HFF-Myc (cell line): ENCODE measurements at regions not wholly inside any gene's neighbourhood (a gene's known extent, or its start where the extent isn't known, plus 50 kb on each side); places are given as distances from the start of the nearest gene placed in this dataset.

Source experiments
- DNase-seq: peaks from one replicate; pipeline ENCODE4 v3.0.0-alpha.2; 2011; ENCODE audit warnings: low read depth; ENCODE audit errors: extremely low read depth
- H3K4me3 ChIP-seq: replicated peaks from 2 replicates; pipeline ENCODE4 v1.5.1; 2011; ENCODE audit warnings: low read depth, mild to moderate bottlenecking, control low read depth, low read length
- CTCF ChIP-seq: IDR thresholded peaks from 2 replicates; pipeline ENCODE4 v1.5.1; 2012; ENCODE audit warnings: mild to moderate bottlenecking, low read depth, low read length, control low read depth; ENCODE audit errors: missing control alignments

DNA sequence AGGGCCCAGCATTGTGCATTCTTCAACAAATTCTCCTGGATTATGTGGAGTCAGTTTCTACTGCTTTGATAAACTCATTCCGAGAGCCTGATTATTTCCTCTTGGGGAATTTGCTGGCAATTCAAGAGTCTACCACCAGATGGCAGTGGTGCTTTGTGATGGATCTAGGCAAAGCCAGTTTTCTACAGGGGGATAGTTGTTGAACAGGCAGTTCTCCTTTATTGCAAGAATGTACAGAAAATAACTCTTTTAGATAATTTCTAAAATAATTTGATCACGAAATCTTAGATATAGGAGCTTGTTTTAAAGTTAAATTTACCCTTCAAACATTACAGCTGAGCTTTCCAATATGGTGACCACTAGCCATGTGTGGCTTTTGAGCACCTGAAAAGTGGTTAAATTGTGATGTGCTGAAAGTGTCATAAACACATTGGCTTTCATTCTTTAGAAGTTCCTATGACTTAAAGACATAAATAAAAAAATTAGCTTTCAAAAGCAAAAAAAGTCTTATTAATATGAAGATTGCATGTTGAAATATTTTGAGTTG, 66.7 kb upstream of the HAAO start:
- DNase-seq = peak; percentile 83
- peak; percentile 87 for TF ChIP-seq CTCF
- no peak overlapping the region for H3K4me3 ChIP-seq

DNA sequence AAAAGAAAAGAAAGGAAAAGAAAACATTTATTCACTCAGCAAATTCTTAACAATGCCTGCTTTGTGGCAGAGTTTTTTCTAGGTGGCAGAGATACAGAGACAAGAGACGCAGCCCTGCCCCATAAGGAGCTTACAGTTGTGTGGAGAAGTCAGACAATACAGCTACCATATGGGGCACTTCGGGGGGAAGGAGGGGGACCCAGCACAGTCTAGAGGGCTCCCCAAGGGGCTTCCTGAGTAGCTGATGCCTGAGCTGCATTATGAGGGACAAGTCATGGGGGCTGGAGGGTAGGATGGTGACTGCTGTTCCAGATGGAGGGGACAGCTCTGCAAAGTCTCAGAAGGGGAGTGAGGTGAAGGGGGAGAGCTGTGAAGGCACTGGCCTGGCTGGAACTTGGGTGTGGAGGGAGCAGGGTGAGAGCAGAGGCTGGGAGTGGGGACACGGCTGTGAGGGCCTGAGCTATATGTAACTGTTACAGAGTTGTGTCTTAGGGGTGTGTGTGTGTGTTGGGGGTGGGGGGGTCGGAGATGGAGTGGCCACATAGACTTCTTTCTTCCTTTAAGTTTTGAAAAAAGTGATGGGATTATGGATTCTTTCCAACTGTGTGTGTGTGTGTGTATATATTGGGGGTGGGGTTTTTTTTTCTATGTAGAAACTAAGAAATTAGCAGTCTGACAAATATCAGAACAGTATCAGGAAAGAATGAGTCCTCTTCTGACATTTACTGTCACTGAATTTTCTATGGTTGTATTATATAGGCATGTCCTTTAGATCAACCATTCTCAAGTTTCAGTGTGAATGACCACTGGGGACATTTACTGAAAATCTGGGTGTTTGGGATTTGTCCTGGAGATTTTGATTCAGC, 66.0 kb upstream of the HAAO start:
- no peak for DNase-seq
- no peak for TF ChIP-seq CTCF
- H3K4me3 ChIP-seq = no peak overlapping the region

DNA sequence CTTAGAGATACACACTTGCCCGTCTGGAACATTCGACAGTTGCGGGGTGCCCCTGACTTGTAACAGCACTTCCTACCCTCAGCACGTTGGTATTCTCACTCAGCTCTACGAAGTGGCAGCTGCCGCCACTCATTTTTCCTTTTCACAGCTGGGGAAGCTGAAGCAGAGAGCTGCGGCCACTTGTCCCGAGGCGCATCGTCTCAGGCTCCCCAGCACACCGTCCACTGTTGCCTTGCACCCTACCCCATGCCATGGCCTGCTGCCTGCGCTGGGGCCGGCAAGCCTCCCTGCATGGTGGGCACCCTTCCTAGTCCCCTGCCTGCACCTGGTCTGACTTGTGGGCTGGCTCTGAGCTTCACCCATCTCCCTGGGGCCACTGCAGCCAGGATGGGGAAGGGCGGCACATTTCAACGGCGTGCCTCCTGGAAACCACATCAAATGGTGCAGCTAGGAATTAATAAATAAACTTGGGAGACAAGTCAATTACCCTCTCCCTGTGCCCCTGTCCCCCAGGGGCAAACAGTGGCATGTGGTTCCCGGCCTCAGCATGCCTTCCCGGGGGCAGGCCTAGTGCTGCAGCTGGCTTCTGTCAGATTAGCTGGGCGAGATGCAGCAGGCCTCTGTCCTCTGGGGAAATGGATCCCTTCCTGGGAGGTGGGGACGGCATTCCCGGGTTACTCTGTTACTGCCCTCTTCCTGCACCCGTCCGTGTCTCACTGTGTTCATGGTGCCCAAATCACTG, 64.7 kb upstream of the HAAO start:
- TF ChIP-seq CTCF = no peak
- H3K4me3 ChIP-seq = no peak overlapping the region
- no peak for DNase-seq

GRCh38 chr2:42856106-42856860, 63.9 kb upstream of the HAAO start:
- no peak for TF ChIP-seq CTCF
- no peak overlapping the region for H3K4me3 ChIP-seq
- no peak for DNase-seq

DNA sequence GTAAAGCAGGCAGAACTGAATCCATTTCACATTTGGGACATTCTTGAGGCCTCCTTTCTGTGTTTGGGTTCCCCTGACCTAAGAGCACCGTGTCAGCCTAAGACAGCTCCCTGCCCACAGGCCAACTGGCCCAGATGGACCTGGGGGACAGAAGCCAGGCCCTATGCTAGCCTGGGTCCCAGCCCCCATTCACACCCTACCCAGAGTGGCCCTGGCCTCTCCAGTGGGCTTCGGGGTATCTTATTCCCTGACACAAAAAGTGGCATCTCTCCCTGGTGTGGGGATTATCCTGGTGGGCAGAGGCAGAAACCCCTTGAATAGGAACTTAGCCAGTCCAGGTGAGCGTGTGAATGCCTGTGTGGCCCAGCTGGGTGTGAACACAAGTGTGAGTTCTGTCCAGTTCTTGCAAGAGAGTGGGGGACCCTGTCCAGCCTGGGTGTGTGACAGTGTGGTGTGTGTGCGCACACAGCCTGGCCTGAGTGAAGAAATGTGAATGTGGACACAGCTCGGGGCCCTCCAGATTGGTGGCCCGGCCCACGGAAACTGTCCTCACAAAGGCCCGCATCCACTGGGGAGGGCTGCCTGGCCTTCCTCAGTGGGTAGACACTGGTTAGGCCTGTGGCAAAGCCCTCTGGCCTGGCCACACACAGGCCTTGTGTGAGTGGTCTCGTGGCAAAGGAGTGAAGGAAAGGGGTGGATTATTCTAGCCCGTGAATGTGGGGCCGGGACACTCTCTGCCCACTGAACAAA, 63.0 kb upstream of the HAAO start:
- H3K4me3 ChIP-seq = no peak overlapping the region
- TF ChIP-seq CTCF = no peak
- no peak for DNase-seq
